GM21515 (cell line): ENCODE measurements at regions not wholly inside any gene's neighbourhood (a gene's known extent, or its start where the extent isn't known, plus 50 kb on each side); places are given as distances from the start of the nearest gene placed in this dataset.

Experiments used
- ATAC-seq: cut with Tn5 transposase; IDR thresholded peaks from one replicate; pipeline ENCODE4 v1.9.1; 2021; ENCODE audit not compliant: unreplicated experiment

GRCh38 chr13:26838821-26839220, 78.2 kb upstream of the GPR12 start:
- ATAC-seq: no peak

GRCh38 chr13:26837997-26838396, 77.4 kb upstream of the GPR12 start:
- no peak for ATAC-seq

DNA sequence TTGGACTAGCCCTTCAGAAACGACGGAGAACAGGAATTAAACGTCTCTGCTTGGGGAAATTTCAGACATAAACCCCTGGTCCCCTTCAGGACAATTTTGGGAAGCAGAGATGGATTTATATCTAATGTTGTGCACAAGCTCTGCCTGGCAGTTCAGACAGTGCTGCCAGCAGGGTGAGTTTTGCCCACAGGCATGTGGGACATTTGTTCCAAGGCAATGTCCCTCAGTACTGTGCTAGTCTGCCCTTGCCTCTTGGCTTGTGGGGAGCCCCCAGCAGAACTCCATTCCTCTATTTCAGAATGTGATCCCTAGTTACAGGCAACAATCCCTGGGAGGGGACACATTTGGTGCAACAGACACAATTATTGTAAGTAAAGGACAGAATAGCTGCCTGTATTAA, 76.5 kb upstream of the GPR12 start:
- no peak for ATAC-seq

GRCh38 chr13:26836626-26837025, 76.0 kb upstream of the GPR12 start:
- ATAC-seq: no peak

DNA sequence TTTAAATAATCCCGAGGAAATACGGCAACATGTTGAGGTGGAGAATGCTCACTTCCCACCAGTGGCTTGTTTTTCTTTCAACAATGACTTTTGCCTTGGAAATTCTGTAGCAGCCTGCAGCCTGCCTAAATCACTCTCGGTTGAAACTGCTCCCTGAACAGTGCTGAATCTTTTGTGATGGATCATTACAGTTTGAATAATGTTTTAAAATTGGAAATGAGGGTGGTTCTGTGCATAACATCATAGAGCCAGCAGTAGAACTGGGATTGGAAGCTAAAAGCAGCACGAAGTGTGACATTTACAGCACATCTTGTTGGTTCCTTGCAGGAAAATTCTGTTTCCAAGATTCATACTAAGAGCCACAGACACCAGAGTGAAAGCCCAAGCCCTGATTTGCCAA, 74.1 kb upstream of the GPR12 start:
- no peak for ATAC-seq

DNA sequence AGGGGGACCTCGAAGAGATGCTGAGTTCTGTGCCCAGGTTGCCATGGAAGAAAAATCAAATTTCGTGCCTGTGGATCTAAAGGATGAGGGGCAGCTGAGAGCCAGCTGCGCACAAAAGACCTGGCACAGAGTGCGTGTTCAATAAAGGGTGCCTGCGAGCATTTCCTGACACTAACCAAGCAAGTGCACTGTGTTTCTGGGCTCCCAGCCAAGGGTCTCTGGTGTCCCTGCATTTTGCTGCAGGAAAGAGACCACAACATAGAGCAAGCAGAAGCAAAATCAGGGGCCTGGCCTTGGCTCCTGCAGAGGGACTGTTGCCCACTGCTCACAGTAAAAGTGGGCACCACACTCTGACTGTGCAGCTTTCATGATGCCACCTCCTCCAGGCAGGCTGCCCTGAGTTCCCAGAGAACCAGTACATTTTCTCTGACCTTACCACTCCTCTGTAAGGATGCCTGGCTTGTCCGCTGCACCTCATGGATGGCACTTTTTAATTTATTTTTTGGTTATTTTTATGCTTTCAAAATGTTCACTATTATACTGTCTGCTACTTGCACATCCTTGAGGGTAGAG, 70.8 kb upstream of the GPR12 start:
- ATAC-seq: no peak

- ATAC-seq: no peak
Observed at GRCh38 chr13:26829716-26830115, 69.1 kb upstream of the GPR12 start.

GRCh38 chr13:26824581-26824980, 64.0 kb upstream of the GPR12 start:
- ATAC-seq: no peak

GRCh38 chr13:26822146-26822545, 61.6 kb upstream of the GPR12 start:
- no peak for ATAC-seq

DNA sequence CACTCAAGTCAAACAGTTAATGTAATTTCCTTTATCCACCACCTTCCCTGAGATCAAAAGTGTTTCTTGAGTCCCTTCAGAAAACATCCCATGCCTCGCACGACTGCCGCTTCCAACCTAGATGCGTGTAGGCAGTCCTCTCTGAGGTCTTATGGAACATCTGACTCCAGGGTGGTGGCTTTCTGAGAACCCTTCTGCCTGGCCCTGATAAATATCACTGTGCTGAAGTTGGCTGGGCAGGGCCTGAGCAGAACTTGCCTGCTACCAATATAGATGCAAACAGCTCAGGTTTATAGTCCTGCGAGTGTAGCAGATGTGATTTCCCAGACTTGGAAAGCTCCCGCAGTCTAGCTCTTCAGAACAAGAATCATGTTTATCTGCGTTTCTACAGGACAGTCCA, 61.1 kb upstream of the GPR12 start:
- ATAC-seq: no peak

- no peak for ATAC-seq
Observed at GRCh38 chr13:26820871-26821270, 60.3 kb upstream of the GPR12 start.

DNA sequence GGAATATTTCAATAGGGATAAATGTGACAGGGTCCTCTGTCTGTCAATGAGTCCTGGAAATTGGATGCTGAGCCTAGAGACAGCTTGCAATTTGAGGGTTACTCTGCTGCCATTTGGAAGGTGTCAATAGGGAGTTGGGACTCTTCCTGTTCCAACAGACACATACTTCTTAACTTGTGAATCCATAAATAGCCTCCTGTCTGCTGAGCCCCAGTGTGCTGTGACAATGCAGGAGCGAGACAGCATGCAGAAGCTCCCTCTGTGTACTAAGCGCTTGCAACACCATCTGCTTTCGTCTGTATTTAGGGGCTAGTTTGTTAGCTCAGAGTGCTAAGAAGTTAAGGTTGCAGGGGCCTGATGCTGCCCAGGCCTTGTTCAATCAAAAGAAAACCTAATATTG, 58.5 kb upstream of the GPR12 start:
- ATAC-seq: no peak

DNA sequence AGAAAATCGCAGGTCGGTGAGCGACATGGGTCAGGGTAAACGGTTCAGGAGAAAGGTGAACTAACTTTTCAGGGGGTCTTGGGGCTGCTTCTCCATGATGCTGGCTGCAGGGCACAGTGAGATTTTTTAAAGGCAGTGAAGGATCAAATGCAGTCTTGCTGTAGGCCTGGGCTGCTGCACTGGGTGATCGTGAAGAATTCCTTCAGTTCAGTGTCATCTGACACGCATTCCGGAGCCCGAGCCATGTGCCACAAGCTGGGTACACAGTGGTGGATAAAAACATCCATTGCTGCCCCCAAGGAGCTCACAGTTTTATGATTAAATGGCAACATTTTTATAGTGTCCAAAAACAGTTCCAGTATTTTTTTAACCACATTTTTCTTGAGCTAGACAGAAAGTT, 56.3 kb upstream of the GPR12 start:
- no peak for ATAC-seq

- no peak for ATAC-seq
Observed at GRCh38 chr13:26813980-26814348, 53.4 kb upstream of the GPR12 start.

DNA sequence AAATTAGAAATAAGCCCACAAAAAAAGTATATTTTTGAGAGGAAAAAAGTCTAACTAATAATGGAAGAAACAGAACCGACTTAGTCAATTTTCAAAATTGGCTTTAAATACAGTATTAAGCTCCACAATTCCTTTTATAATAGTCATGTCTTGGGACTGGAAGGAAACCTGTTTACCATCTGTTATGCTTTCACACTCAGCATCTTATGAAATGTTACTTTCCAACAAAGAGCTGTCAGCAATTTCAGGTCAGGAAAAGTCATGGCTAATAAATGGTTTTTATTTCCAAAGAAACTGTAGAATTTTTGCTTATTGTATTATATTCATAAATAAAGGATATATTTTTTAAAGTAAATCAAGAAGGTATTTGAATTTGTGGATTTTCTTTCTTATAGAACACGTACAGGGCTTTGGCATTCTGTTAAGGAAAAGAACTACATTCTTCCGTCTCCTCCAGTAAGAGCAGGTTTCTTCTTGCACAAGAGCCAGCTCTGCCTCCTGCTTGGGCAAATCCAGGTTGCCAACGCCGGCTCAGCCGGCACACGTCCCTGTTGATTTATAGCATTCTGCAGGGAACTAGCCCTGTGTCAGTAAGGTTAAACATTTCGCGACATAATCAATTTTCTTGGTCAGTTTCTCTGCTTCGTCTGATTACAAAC, 52.9 kb upstream of the GPR12 start:
- no peak for ATAC-seq

GRCh38 chr13:26811581-26811980, 51.0 kb upstream of the GPR12 start:
- no peak for ATAC-seq
